HEK293T (cell line): ENCODE measurements at regions not wholly inside any gene's neighbourhood (a gene's known extent, or its start where the extent isn't known, plus 50 kb on each side); places are given as distances from the start of the nearest gene placed in this dataset.

ENCODE experiments used
- CTCF ChIA-PET: fragments of 350-600 bp; formaldehyde crosslinking; extraction: SDS; loops from one replicate; lab custom pipeline; 2021; ENCODE audit warnings: antibody characterized with exemption, inconsistent platforms; lab: Yijun Ruan, JAX
- POLR2A ChIA-PET: fragments of 350-600 bp; formaldehyde crosslinking; extraction: SDS; loops from one replicate; lab custom pipeline; 2020; ENCODE audit warnings: antibody characterized with exemption, inconsistent platforms; lab: Yijun Ruan, JAX
- DNase-seq: peaks from one replicate; pipeline ENCODE4 v3.0.0; 2012; ENCODE audit warnings: mixed read lengths; ENCODE audit errors: extremely low spot score
- ARNT ChIP-seq: fragments of 450-650 bp; IDR thresholded peaks from 2 replicates; pipeline ENCODE4 v1.6.1; 2017; ENCODE audit warnings: mild to moderate bottlenecking
- BHLHE40 ChIP-seq: fragments of 450-650 bp; IDR thresholded peaks from 2 replicates; pipeline ENCODE4 v1.6.1; 2016; ENCODE audit warnings: mild to moderate bottlenecking, moderate library complexity, borderline replicate concordance
- CTBP1 ChIP-seq: fragments of 450-650 bp; IDR thresholded peaks from 2 replicates; pipeline ENCODE4 v1.6.1; 2016; ENCODE audit warnings: borderline replicate concordance
- ELF4 ChIP-seq: fragments of 450-650 bp; IDR thresholded peaks from 2 replicates; pipeline ENCODE4 v1.6.1; 2017; ENCODE audit warnings: antibody characterized with exemption
- FOXA1 ChIP-seq: fragments of 450-650 bp; IDR thresholded peaks from 2 replicates; pipeline ENCODE4 v1.6.1; 2016; ENCODE audit warnings: mild to moderate bottlenecking
- FOXK2 ChIP-seq: fragments of 450-650 bp; IDR thresholded peaks from 2 replicates; pipeline ENCODE4 v1.6.1; 2016; ENCODE audit warnings: mild to moderate bottlenecking
- FOXM1 ChIP-seq: fragments of 450-650 bp; IDR thresholded peaks from 2 replicates; pipeline ENCODE4 v1.6.1; 2017; ENCODE audit warnings: mild to moderate bottlenecking, borderline replicate concordance
- HDGF ChIP-seq: fragments of 450-650 bp; IDR thresholded peaks from 2 replicates; pipeline ENCODE4 v1.6.1; 2017; ENCODE audit warnings: antibody characterized with exemption, borderline replicate concordance
- L3MBTL2 ChIP-seq: fragments of 450-650 bp; conservative IDR thresholded peaks from 2 replicates; pipeline ENCODE4 v1.6.1; 2016; ENCODE audit warnings: mild to moderate bottlenecking
- LEF1 ChIP-seq: fragments of 450-650 bp; IDR thresholded peaks from 2 replicates; pipeline ENCODE4 v1.6.1; 2017; ENCODE audit warnings: mild to moderate bottlenecking, borderline replicate concordance
- NFRKB ChIP-seq: fragments of 450-650 bp; IDR thresholded peaks from 2 replicates; pipeline ENCODE4 v1.6.1; 2016; ENCODE audit warnings: mild to moderate bottlenecking, moderate library complexity
- SP1 ChIP-seq: fragments of 450-650 bp; IDR thresholded peaks from 2 replicates; pipeline ENCODE4 v1.6.1; 2017
- SUZ12 ChIP-seq: fragments of 450-650 bp; IDR thresholded peaks from 2 replicates; pipeline ENCODE4 v1.6.1; 2016; ENCODE audit warnings: mild to moderate bottlenecking
- TARDBP ChIP-seq: fragments of 450-650 bp; IDR thresholded peaks from 2 replicates; pipeline ENCODE4 v1.6.1; 2016
- ZNF384 ChIP-seq: fragments of 450-650 bp; IDR thresholded peaks from 2 replicates; pipeline ENCODE4 v1.6.1; 2016
- TF ChIP-seq, protein P1 (sequence below): fragments of 450-650 bp; IDR thresholded peaks from 2 replicates; pipeline ENCODE4 v1.6.1; 2016

DNA sequence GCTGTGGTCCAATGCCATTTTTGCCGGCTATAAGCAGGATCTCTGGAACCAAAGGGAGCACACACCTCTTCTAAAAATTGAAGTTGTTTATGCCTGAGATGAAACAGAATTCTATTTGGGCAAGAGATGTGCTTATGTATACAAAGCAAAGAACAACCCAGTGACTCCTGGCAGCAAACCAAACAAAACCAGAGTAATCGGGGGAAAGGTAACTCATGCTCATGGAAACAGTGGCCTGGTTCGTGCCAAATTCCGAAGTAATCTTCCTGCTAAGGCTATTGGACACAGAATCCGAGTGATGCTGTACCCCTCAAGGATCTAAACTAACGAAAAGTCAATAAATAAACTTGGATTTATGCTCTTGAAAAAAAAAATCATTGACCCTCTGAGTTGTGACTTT, 178.7 kb downstream of the CEMIP2 start:
- ChIA-PET CTCF (no interaction called here), POLR2A (no interaction called here)

DNA sequence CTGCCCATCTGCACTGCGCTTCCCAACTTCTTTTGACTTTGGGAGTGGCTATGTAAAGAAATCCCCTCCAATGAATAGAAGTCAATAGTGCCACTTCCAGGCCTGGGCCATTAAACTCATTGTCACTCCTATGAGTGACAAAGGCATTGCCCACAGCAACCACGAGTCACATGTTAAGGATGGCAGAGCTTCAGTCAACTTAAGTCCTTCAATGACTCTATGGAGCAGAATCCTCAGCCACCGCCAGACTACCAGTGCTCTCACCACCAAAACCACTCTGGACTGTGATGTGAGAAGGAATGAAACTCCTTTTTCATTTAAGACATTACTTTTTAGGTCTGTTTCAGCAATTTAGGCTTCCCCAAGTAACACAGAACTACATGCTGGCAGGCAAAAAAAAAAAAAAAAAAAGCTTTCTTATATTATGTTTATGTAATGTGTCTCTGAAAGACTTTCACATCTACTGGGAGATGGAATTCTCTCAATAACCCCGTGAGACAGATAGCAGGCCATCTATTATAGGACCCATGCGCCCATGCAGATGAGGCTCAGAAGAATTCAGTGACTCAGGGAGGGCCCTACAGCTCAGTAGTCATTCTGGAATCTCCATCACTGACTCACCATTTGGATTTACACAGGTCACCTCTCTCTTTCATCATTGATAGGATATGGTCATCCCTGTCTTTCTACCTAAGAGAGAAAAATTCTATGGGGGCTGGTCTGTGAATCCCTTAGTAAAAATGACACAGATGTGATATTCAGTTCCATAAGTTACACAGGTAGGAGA, 180.5 kb downstream of the CEMIP2 start:
- TF ChIP-seq LEF1, result no peak
- TF ChIP-seq TARDBP, result no peak
- TF ChIP-seq CTBP1, result no peak
- TF ChIP-seq SP1, result no peak
- no peak for TF ChIP-seq ELF4
- TF ChIP-seq ZNF384, result no peak
- no peak for TF ChIP-seq FOXA1
- TF ChIP-seq FOXK2, result no peak
- no peak for TF ChIP-seq FOXM1
- no peak for DNase-seq
- CTCF ChIA-PET, result no interaction called here
- POLR2A ChIA-PET, result no interaction called here

More for the DNA sequence above, 178.7 kb downstream of the CEMIP2 start:
- TF ChIP-seq TARDBP, result no peak
- TF ChIP-seq HDGF, result no peak
- TF ChIP-seq BHLHE40, result no peak
- TF ChIP-seq L3MBTL2, result no peak
- no peak for TF ChIP-seq NFRKB
- TF ChIP-seq LEF1, result no peak
- no peak for TF ChIP-seq FOXM1
- no peak for TF ChIP-seq ZNF384
- TF ChIP-seq, protein P1, sequence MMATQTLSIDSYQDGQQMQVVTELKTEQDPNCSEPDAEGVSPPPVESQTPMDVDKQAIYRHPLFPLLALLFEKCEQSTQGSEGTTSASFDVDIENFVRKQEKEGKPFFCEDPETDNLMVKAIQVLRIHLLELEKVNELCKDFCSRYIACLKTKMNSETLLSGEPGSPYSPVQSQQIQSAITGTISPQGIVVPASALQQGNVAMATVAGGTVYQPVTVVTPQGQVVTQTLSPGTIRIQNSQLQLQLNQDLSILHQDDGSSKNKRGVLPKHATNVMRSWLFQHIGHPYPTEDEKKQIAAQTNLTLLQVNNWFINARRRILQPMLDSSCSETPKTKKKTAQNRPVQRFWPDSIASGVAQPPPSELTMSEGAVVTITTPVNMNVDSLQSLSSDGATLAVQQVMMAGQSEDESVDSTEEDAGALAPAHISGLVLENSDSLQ, result no peak
- TF ChIP-seq ELF4, result no peak
- TF ChIP-seq SUZ12, result no peak
- TF ChIP-seq FOXK2, result no peak
- no peak for TF ChIP-seq FOXA1
- no peak for DNase-seq

DNA sequence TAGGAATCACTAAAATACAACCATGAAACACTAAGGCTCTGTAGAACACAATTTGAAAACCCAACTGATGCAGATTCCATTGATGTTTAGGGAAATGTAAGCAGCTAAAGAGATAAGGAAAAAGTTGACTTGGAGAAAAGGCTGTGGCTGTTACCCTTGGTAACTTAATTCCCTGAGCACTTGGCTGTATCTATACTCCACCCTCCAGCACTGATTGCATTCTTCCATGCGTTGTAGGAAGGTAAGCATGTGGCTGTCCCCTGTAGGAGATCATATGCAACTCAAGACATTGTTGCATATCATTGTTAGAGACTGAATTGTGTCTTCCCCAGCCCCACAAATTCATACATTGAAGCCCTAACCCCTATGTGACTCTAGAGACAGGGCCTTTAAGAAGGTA, 184.5 kb downstream of the CEMIP2 start:
- ChIA-PET CTCF (no interaction called here), POLR2A (no interaction called here)
- no peak for TF ChIP-seq LEF1
- no peak for TF ChIP-seq HDGF
- no peak for TF ChIP-seq ZNF384
- TF ChIP-seq, protein P1, result no peak
- no peak for TF ChIP-seq SUZ12
- no peak for TF ChIP-seq FOXK2
- TF ChIP-seq ARNT, result no peak
- TF ChIP-seq NFRKB, result no peak
- TF ChIP-seq SP1, result no peak
- TF ChIP-seq FOXM1, result no peak
- TF ChIP-seq CTBP1, result no peak
- no peak for TF ChIP-seq L3MBTL2
- TF ChIP-seq BHLHE40, result no peak
- TF ChIP-seq ELF4, result no peak
- no peak for TF ChIP-seq TARDBP
- no peak for TF ChIP-seq FOXA1
- no peak for DNase-seq

DNA sequence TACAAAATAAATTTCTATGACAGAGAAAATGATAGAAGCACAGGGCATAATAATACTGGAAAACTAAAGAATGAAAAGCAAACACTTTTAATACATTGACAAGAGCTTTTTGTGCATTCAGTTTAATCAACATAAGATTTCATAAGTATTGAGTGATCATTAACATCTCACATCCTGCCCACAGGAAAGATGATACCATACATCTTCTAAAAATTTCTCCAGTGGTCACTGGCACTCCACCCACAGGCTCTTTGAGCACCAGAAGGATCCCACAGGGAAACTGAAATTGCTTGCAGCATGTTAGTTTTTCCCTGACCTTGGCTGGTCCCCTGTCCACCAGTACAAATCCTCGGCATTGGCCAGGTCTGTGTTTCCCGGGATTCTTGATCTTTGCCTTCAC, 186.0 kb downstream of the CEMIP2 start:
- ChIA-PET POLR2A (no interaction called here), CTCF (interaction anchor here (0.6 kb wide), 1 partner anchor 270 kb away, joined by 3 read pairs; no protein-coding TSS in a partner anchor)
- TF ChIP-seq L3MBTL2 (no peak), ELF4 (no peak), LEF1 (no peak), HDGF (no peak), SP1 (no peak), NFRKB (no peak), CTBP1 (no peak), FOXK2 (no peak), TARDBP (no peak), SUZ12 (no peak), ARNT (no peak), BHLHE40 (no peak), FOXM1 (no peak), FOXA1 (no peak), ZNF384 (no peak)
- TF ChIP-seq, protein P1, result no peak
- DNase-seq, result no peak

DNA sequence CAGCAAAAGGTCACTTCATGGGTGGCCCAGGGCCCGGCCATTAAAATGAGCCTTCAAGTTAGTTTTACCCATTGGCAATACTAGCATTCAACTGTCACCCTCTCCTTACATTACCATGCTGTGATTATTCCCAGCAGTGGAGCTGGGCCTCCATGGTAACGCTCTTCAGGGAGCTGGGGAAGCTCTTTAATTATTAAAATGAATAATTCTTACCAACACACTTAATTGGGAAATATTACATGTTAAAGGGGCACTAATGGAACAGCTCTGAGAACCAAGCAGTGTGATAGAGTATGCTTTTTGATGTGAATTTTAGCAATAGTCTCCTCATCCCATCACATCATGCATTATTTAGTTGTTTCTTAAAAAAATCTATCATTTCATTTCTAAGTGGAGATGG, 187.2 kb downstream of the CEMIP2 start:
- no peak for DNase-seq
- CTCF ChIA-PET, result no interaction called here
- TF ChIP-seq ZNF384 (no peak), TARDBP (no peak), ARNT (no peak), SP1 (no peak), CTBP1 (no peak), FOXA1 (no peak), FOXM1 (no peak), NFRKB (no peak)
- TF ChIP-seq, protein P1, result no peak
- POLR2A ChIA-PET, result no interaction called here

DNA sequence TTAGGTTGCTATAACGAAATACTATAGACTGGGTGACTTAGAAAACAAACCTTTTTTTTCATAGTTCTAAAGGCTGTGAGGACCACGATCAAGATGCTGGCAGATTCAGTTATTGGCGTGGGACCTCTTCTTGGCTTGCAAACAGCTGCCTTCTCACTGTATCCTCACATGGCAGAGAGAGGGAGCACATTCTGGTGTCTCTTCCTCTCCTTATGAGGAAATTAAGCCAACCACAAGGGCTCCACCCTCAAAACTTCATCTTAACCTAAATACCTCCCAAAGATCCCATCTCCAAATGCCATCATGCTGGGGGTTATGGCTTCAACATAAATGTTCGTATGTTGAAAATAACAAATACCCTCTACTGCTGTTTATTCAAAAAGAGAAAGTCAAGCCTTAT, 197.1 kb downstream of the CEMIP2 start:
- CTCF ChIA-PET, result no interaction called here
- TF ChIP-seq TARDBP (no peak), SUZ12 (no peak), LEF1 (no peak), FOXA1 (no peak), ARNT (no peak), ELF4 (no peak), HDGF (no peak), ZNF384 (no peak), L3MBTL2 (no peak), SP1 (no peak), CTBP1 (no peak), NFRKB (no peak)
- TF ChIP-seq, protein P1, result no peak
- no peak for DNase-seq
- POLR2A ChIA-PET, result no interaction called here
